ENCODE measurements at regions not wholly inside any gene's neighbourhood (a gene's known extent, or its start where the extent isn't known, plus 50 kb on each side); places are given as distances from the start of the nearest gene placed in this dataset.
"Not testable (repeated sequence)": the region's sequence is repeated elsewhere in the genome, so short reads cannot be mapped to it uniquely, and the experiment has no call there.

GRCh38 chr15:99492716-99493115 is 73.1 kb upstream of the MEF2A start:
- Histone ChIP-seq H3K4me1 (ENCODE audit: low read length) (no peaks in the 10 kb centered on the region), H3K9ac (ENCODE audit: low read length) (no peak overlapping the region), H4K20me1 (ENCODE audit: insufficient read depth, low read length) (no peaks in the 10 kb centered on the region), H3K9me2 (replicated peaks; ENCODE audit: insufficient read depth, low read length) (no peaks in the 10 kb centered on the region), H3F3A (ENCODE audit: insufficient read depth, low read length) (no peaks in the 10 kb centered on the region), H3K36me3 (replicated peaks; ENCODE audit: insufficient read depth, low read length) (no peaks in the 10 kb centered on the region), H3K79me2 (ENCODE audit: low read length) (no peaks in the 10 kb centered on the region), H3K27ac (ENCODE audit: low read length) (no peak overlapping the region), H3K9me3 (replicated peaks; ENCODE audit: insufficient read depth, low read length) (no peaks in the 10 kb centered on the region), H2AFZ (ENCODE audit: low read length) (no peak overlapping the region), H3K4me3 (ENCODE audit: low read length) (no peak overlapping the region), H3K4me2 (ENCODE audit: low read depth, low read length) (no peak overlapping the region), H3K27me3 (replicated peaks; ENCODE audit: insufficient read depth, low read length) (no peaks in the 10 kb centered on the region)
- DNase-seq, result no peak
- TF ChIP-seq CTCF (IDR thresholded peaks at IDR 0.05; ENCODE audit: low read length), result no peak
- no peak for TF ChIP-seq EZH2 (optimal IDR thresholded peaks at IDR 0.05; ENCODE audit: low read depth, low read length)
- no peak for TF ChIP-seq EZH2phosphoT487 (IDR thresholded peaks at IDR 0.05; ENCODE audit: low read length)

GRCh38 chr15:99493461-99493860 is 72.3 kb upstream of the MEF2A start:
- Histone ChIP-seq H3K4me1 (ENCODE audit: low read length) (no peaks in the 10 kb centered on the region), H3K79me2 (ENCODE audit: low read length) (no peaks in the 10 kb centered on the region), H3K27ac (ENCODE audit: low read length) (no peak overlapping the region), H2AFZ (ENCODE audit: low read length) (no peak overlapping the region), H4K20me1 (ENCODE audit: insufficient read depth, low read length) (no peaks in the 10 kb centered on the region), H3K9me3 (replicated peaks; ENCODE audit: insufficient read depth, low read length) (no peaks in the 10 kb centered on the region), H3K4me2 (ENCODE audit: low read depth, low read length) (no peak overlapping the region), H3K27me3 (replicated peaks; ENCODE audit: insufficient read depth, low read length) (no peaks in the 10 kb centered on the region), H3K9ac (ENCODE audit: low read length) (no peak overlapping the region), H3K36me3 (replicated peaks; ENCODE audit: insufficient read depth, low read length) (no peaks in the 10 kb centered on the region), H3K4me3 (ENCODE audit: low read length) (no peak overlapping the region), H3F3A (ENCODE audit: insufficient read depth, low read length) (no peaks in the 10 kb centered on the region), H3K9me2 (replicated peaks; ENCODE audit: insufficient read depth, low read length) (no peaks in the 10 kb centered on the region)
- TF ChIP-seq EZH2 (optimal IDR thresholded peaks at IDR 0.05; ENCODE audit: low read depth, low read length), result no peak
- TF ChIP-seq EZH2phosphoT487 (IDR thresholded peaks at IDR 0.05; ENCODE audit: low read length), result no peak
- no peak for TF ChIP-seq CTCF (IDR thresholded peaks at IDR 0.05; ENCODE audit: low read length)
- DNase-seq, result no peak

- H3K27ac ChIP-seq (ENCODE audit: low read length); H3K36me3 ChIP-seq (replicated peaks; ENCODE audit: insufficient read depth, low read length); H3K4me3 ChIP-seq (ENCODE audit: low read length); H3K9me3 ChIP-seq (replicated peaks; ENCODE audit: insufficient read depth, low read length); H3K4me2 ChIP-seq (ENCODE audit: low read depth, low read length); H3K9me2 ChIP-seq (replicated peaks; ENCODE audit: insufficient read depth, low read length); H3K27me3 ChIP-seq (replicated peaks; ENCODE audit: insufficient read depth, low read length); H3K9ac ChIP-seq (ENCODE audit: low read length); DNase-seq; H3F3A ChIP-seq (ENCODE audit: insufficient read depth, low read length); H4K20me1 ChIP-seq (ENCODE audit: insufficient read depth, low read length); H2AFZ ChIP-seq (ENCODE audit: low read length); H3K4me1 ChIP-seq (ENCODE audit: low read length); H3K79me2 ChIP-seq (ENCODE audit: low read length): not testable (repeated sequence)
These were observed 71.1 kb upstream of the MEF2A start for GRCh38 chr15:99494536-99495233.

- H3K27me3 ChIP-seq (replicated peaks; ENCODE audit: insufficient read depth, low read length), result no peaks in the 10 kb centered on the region
- H4K20me1 ChIP-seq (ENCODE audit: insufficient read depth, low read length), result no peaks in the 10 kb centered on the region
- no peaks in the 10 kb centered on the region for H3K9me3 ChIP-seq (replicated peaks; ENCODE audit: insufficient read depth, low read length)
- H3K4me2 ChIP-seq (ENCODE audit: low read depth, low read length), result no peak overlapping the region
- no peaks in the 10 kb centered on the region for H3K9me2 ChIP-seq (replicated peaks; ENCODE audit: insufficient read depth, low read length)
- H3K4me1 ChIP-seq (ENCODE audit: low read length), result no peaks in the 10 kb centered on the region
- H2AFZ ChIP-seq (ENCODE audit: low read length), result no peak overlapping the region
- H3K27ac ChIP-seq (ENCODE audit: low read length), result no peak overlapping the region
- no peak for TF ChIP-seq EZH2phosphoT487 (IDR thresholded peaks at IDR 0.05; ENCODE audit: low read length)
- no peak for TF ChIP-seq EZH2 (optimal IDR thresholded peaks at IDR 0.05; ENCODE audit: low read depth, low read length)
- TF ChIP-seq CTCF (IDR thresholded peaks at IDR 0.05; ENCODE audit: low read length), result no peak
- no peak overlapping the region for H3K9ac ChIP-seq (ENCODE audit: low read length)
- no peak for DNase-seq
- H3K4me3 ChIP-seq (ENCODE audit: low read length), result no peak overlapping the region
- no peaks in the 10 kb centered on the region for H3K36me3 ChIP-seq (replicated peaks; ENCODE audit: insufficient read depth, low read length)
- no peaks in the 10 kb centered on the region for H3K79me2 ChIP-seq (ENCODE audit: low read length)
- H3F3A ChIP-seq (ENCODE audit: insufficient read depth, low read length), result no peaks in the 10 kb centered on the region
These were observed 70.1 kb upstream of the MEF2A start for GRCh38 chr15:99495430-99496301.

Measured in MM.1S (cell line).